ENCODE measurements at regions not wholly inside any gene's neighbourhood (a gene's known extent, or its start where the extent isn't known, plus 50 kb on each side); places are given as distances from the start of the nearest gene placed in this dataset.
"Not testable (repeated sequence)": the region's sequence is repeated elsewhere in the genome, so short reads cannot be mapped to it uniquely, and the experiment has no call there.

- not testable (repeated sequence) for DNase-seq; H3K27ac Mint-ChIP-seq; ATAC-seq; H3K36me3 Mint-ChIP-seq (ENCODE audit: low read depth); H3K4me1 Mint-ChIP-seq; H3K27me3 Mint-ChIP-seq; H3K4me3 Mint-ChIP-seq
- peaks cover 11% of the 10 kb centered on the region for H3K9me3 Mint-ChIP-seq
These were observed 190.7 kb upstream of the VIPR2 start for GRCh38 chr7:159335181-159335926.

GRCh38 chr7:159332854-159333479, 188.3 kb upstream of the VIPR2 start:
- Mint-ChIP-seq H3K27me3 (peaks cover 10% of the 10 kb centered on the region), H3K9me3 (peaks cover 18% of the 10 kb centered on the region)
- DNase-seq; H3K4me1 Mint-ChIP-seq; ATAC-seq; H3K27ac Mint-ChIP-seq; H3K36me3 Mint-ChIP-seq (ENCODE audit: low read depth); H3K4me3 Mint-ChIP-seq: not testable (repeated sequence)

- Mint-ChIP-seq H3K27ac (no peak overlapping the region), H3K36me3 (ENCODE audit: low read depth) (peaks cover 1% of the 10 kb centered on the region), H3K27me3 (peaks cover 10% of the 10 kb centered on the region), H3K4me1 (no peaks in the 10 kb centered on the region), H3K9me3 (peaks cover 31% of the 10 kb centered on the region), H3K4me3 (no peak overlapping the region)
- DNase-seq (no peak), ATAC-seq (no peak)
These were observed 186.8 kb upstream of the VIPR2 start for GRCh38 chr7:159331462-159331861.

- Mint-ChIP-seq H3K4me3 (no peak overlapping the region), H3K27ac (no peak overlapping the region), H3K4me1 (no peaks in the 10 kb centered on the region), H3K36me3 (ENCODE audit: low read depth) (no peaks in the 10 kb centered on the region), H3K9me3 (peaks cover 30% of the 10 kb centered on the region), H3K27me3 (peaks cover 10% of the 10 kb centered on the region)
- DNase-seq (no peak), ATAC-seq (no peak)
These were observed 185.2 kb upstream of the VIPR2 start for GRCh38 chr7:159329818-159330378.

- Mint-ChIP-seq H3K27me3 (peaks cover 7% of the 10 kb centered on the region), H3K9me3 (peaks cover 29% of the 10 kb centered on the region), H3K4me1 (no peaks in the 10 kb centered on the region), H3K4me3 (no peak overlapping the region), H3K27ac (no peak overlapping the region), H3K36me3 (ENCODE audit: low read depth) (no peaks in the 10 kb centered on the region)
- ATAC-seq (no peak), DNase-seq (no peak)
These were observed 183.4 kb upstream of the VIPR2 start for GRCh38 chr7:159328096-159328495.

GRCh38 chr7:159323359-159323758, 178.7 kb upstream of the VIPR2 start:
- DNase-seq (no peak), ATAC-seq (no peak)
- H3K9me3 Mint-ChIP-seq, result peaks cover 25% of the 10 kb centered on the region
- H3K4me1 Mint-ChIP-seq, result no peaks in the 10 kb centered on the region
- H3K36me3 Mint-ChIP-seq (ENCODE audit: low read depth), result no peaks in the 10 kb centered on the region
- peaks cover 10% of the 10 kb centered on the region for H3K27me3 Mint-ChIP-seq
- no peak overlapping the region for H3K27ac Mint-ChIP-seq
- no peak overlapping the region for H3K4me3 Mint-ChIP-seq

- ATAC-seq, result no peak
- no peak for DNase-seq
- Mint-ChIP-seq H3K9me3 (peaks cover 18% of the 10 kb centered on the region), H3K27me3 (peaks cover 10% of the 10 kb centered on the region), H3K36me3 (ENCODE audit: low read depth) (no peaks in the 10 kb centered on the region), H3K4me3 (no peak overlapping the region), H3K27ac (no peak overlapping the region), H3K4me1 (no peaks in the 10 kb centered on the region)
These were observed 176.6 kb upstream of the VIPR2 start for GRCh38 chr7:159321278-159321677.

- no peaks in the 10 kb centered on the region for H3K36me3 Mint-ChIP-seq (ENCODE audit: low read depth)
- ATAC-seq (no peak), DNase-seq (no peak)
- H3K4me3 Mint-ChIP-seq, result no peak overlapping the region
- H3K27ac Mint-ChIP-seq, result no peak overlapping the region
- no peaks in the 10 kb centered on the region for H3K4me1 Mint-ChIP-seq
- H3K9me3 Mint-ChIP-seq, result peaks cover 18% of the 10 kb centered on the region
- peaks cover 12% of the 10 kb centered on the region for H3K27me3 Mint-ChIP-seq
These were observed 174.2 kb upstream of the VIPR2 start for GRCh38 chr7:159318682-159319351.

- peaks cover 18% of the 10 kb centered on the region for H3K9me3 Mint-ChIP-seq
- ATAC-seq, result no peak
- H3K27ac Mint-ChIP-seq, result no peak overlapping the region
- DNase-seq, result no peak
- no peaks in the 10 kb centered on the region for H3K4me1 Mint-ChIP-seq
- H3K27me3 Mint-ChIP-seq, result peaks cover 10% of the 10 kb centered on the region
- no peaks in the 10 kb centered on the region for H3K36me3 Mint-ChIP-seq (ENCODE audit: low read depth)
- H3K4me3 Mint-ChIP-seq, result no peak overlapping the region
These were observed 172.6 kb upstream of the VIPR2 start for GRCh38 chr7:159317294-159317693.

- Mint-ChIP-seq H3K27ac (no peak overlapping the region), H3K9me3 (peaks cover 4% of the 10 kb centered on the region), H3K27me3 (peaks cover 17% of the 10 kb centered on the region), H3K36me3 (ENCODE audit: low read depth) (no peaks in the 10 kb centered on the region), H3K4me3 (no peak overlapping the region), H3K4me1 (no peaks in the 10 kb centered on the region)
- DNase-seq (no peak), ATAC-seq (no peak)
These were observed 166.5 kb upstream of the VIPR2 start for GRCh38 chr7:159311172-159311494.

- H3K36me3 Mint-ChIP-seq (ENCODE audit: low read depth), result no peaks in the 10 kb centered on the region
- H3K4me3 Mint-ChIP-seq, result no peak overlapping the region
- H3K9me3 Mint-ChIP-seq, result peaks cover 4% of the 10 kb centered on the region
- ATAC-seq, result no peak
- no peaks in the 10 kb centered on the region for H3K4me1 Mint-ChIP-seq
- peaks cover 17% of the 10 kb centered on the region for H3K27me3 Mint-ChIP-seq
- H3K27ac Mint-ChIP-seq, result no peak overlapping the region
- no peak for DNase-seq
These were observed 165.9 kb upstream of the VIPR2 start for GRCh38 chr7:159310457-159311171.

GRCh38 chr7:159309214-159309613, 164.5 kb upstream of the VIPR2 start:
- H3K27me3 Mint-ChIP-seq, result peaks cover 16% of the 10 kb centered on the region
- H3K9me3 Mint-ChIP-seq; DNase-seq; H3K4me1 Mint-ChIP-seq; H3K36me3 Mint-ChIP-seq (ENCODE audit: low read depth); ATAC-seq; H3K4me3 Mint-ChIP-seq; H3K27ac Mint-ChIP-seq: not testable (repeated sequence)

- no peaks in the 10 kb centered on the region for H3K36me3 Mint-ChIP-seq (ENCODE audit: low read depth)
- peaks cover 9% of the 10 kb centered on the region for H3K27me3 Mint-ChIP-seq
- ATAC-seq (no peak), DNase-seq (no peak)
- no peak overlapping the region for H3K27ac Mint-ChIP-seq
- H3K9me3 Mint-ChIP-seq, result no peaks in the 10 kb centered on the region
- H3K4me1 Mint-ChIP-seq, result no peaks in the 10 kb centered on the region
- H3K4me3 Mint-ChIP-seq, result no peak overlapping the region
These were observed 161.3 kb upstream of the VIPR2 start for GRCh38 chr7:159306012-159306411.

GRCh38 chr7:159305185-159305584, 160.5 kb upstream of the VIPR2 start:
- ATAC-seq; H3K27me3 Mint-ChIP-seq; H3K4me1 Mint-ChIP-seq; H3K9me3 Mint-ChIP-seq; DNase-seq; H3K4me3 Mint-ChIP-seq; H3K36me3 Mint-ChIP-seq (ENCODE audit: low read depth); H3K27ac Mint-ChIP-seq: not testable (repeated sequence)
